ENCODE measurements at regions not wholly inside any gene's neighbourhood (a gene's known extent, or its start where the extent isn't known, plus 50 kb on each side); places are given as distances from the start of the nearest gene placed in this dataset.

DNA sequence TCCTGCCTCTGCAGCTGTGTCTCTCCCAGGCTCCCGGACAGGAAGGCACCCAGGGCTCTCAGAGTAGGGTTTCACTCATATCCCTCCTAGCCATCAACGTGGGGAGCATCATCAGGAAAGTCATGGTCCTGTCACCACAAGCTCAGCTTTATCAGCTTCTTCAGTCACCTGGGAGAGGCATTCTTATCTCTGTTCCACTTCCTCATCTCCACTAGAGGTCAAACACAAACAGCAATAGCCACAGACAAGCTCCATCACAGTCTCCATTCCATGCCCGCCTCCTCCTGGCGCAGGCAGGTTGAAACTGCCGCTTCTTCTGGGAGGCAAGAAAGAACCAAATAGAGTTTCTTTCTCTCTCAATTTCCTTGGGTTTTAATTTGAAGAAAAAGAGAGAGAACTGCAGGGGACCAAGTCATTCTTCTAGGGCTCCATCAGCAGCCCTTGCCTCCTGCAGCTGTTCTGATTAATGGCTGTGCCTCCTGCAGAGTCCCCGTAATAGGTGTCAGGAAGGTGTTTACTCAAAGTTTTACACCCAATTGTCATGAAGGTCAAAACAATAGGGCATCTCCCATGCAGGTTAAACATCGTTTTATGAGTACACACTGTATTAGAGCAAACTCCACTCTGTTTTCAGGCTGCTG lies 377.9 kb downstream of the TMEM182 start:
- H3K27me3 ChIP-seq: peaks cover 0 to 3% (median 0%) of the 10 kb centered on the region in 3 donors
- H3K9me3 ChIP-seq: peaks cover 0 to 5% (median 3%) of the 10 kb centered on the region in 4 donors
- no peak for DNase-seq
- no peaks in the 10 kb centered on the region for H3K4me1 ChIP-seq
- WGBS, 5 donors: 28 to 44% (median 35%) methylated on average over 7 of the region's 7 CpGs
- no peak overlapping the region for H3K27ac ChIP-seq
- no peak overlapping the region for H3K4me3 ChIP-seq
- H3K36me3 ChIP-seq: no peaks in the 10 kb centered on the region
- intact Hi-C loops (cut with DNase I; ENCODE audit: low total_unique reads): no loop called here
- TF ChIP-seq EP300 (IDR thresholded peaks at IDR 0.05) (no peak), POLR2AphosphoS5 (IDR thresholded peaks at IDR 0.05) (no peak), POLR2A (IDR thresholded peaks at IDR 0.05) (no peak)
- TF ChIP-seq, protein P1, sequence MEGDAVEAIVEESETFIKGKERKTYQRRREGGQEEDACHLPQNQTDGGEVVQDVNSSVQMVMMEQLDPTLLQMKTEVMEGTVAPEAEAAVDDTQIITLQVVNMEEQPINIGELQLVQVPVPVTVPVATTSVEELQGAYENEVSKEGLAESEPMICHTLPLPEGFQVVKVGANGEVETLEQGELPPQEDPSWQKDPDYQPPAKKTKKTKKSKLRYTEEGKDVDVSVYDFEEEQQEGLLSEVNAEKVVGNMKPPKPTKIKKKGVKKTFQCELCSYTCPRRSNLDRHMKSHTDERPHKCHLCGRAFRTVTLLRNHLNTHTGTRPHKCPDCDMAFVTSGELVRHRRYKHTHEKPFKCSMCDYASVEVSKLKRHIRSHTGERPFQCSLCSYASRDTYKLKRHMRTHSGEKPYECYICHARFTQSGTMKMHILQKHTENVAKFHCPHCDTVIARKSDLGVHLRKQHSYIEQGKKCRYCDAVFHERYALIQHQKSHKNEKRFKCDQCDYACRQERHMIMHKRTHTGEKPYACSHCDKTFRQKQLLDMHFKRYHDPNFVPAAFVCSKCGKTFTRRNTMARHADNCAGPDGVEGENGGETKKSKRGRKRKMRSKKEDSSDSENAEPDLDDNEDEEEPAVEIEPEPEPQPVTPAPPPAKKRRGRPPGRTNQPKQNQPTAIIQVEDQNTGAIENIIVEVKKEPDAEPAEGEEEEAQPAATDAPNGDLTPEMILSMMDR (IDR thresholded peaks at IDR 0.05): no peak

DNA sequence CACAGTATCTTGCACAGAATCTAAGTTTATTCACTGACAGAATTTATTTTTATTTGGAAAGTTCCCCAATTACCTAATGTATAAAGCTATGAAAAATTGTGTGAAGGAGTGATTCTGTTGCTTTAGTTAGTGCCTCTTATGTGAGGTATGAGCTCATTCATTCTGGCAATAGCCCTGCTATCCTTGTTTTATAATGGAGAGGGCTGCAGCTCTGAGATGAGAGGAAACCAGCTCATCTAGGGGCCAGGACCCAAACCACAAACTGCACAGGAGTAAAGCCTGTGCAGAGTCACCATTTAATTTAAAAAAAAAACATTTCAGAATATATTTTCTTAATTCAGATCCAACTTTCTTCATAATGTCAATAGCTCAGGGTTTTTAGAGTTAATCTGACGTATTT lies 383.0 kb downstream of the TMEM182 start:
- Histone ChIP-seq H3K27me3 (no peaks in the 10 kb centered on the region), H3K4me1 (no peaks in the 10 kb centered on the region), H3K9me3 (peaks cover 0 to 3% (median 0%) of the 10 kb centered on the region in 4 donors), H3K36me3 (no peaks in the 10 kb centered on the region), H3K4me3 (no peak overlapping the region), H3K27ac (no peak overlapping the region)
- intact Hi-C loops (cut with DNase I; ENCODE audit: low total_unique reads): no loop called here
- WGBS, 5 donors: 0 to 91% (median 84%) methylated on average over 1 of the region's 1 CpG
- DNase-seq: no peak
- TF ChIP-seq EP300 (IDR thresholded peaks at IDR 0.05): no peak

DNA sequence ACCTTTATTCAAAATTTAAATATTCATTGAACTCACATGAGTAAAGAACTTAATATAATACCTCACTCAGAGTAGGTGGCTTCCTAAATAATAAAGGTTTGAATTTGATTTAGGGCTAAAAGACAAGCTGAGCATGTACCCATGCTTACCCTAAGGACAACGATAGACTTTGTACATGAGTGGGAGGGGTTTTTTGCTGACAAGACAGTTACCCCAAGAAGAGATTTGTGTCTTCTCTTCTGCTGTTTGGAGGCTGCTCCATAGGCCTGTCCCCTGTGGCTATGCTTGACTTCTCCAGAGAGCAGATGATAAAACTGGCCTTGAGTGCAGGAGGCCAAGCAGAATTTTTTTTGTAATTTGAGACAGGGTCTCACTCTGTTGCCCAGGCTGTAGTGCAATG lies 383.9 kb downstream of the TMEM182 start:
- intact Hi-C loops (cut with DNase I; ENCODE audit: low total_unique reads): no loop called here
- 79 to 93% (median 88%) methylated on average over 1 of the region's 1 CpG for WGBS, 5 donors
- H3K27me3 ChIP-seq: no peaks in the 10 kb centered on the region
- TF ChIP-seq, protein P1 (IDR thresholded peaks at IDR 0.05): no peak
- TF ChIP-seq POLR2AphosphoS5 (IDR thresholded peaks at IDR 0.05) (no peak), POLR2A (IDR thresholded peaks at IDR 0.05) (no peak), EP300 (IDR thresholded peaks at IDR 0.05) (no peak)
- no peaks in the 10 kb centered on the region for H3K4me1 ChIP-seq
- no peak overlapping the region for H3K27ac ChIP-seq
- H3K36me3 ChIP-seq: no peaks in the 10 kb centered on the region
- H3K4me3 ChIP-seq: no peak overlapping the region
- peaks cover 0 to 3% (median 0%) of the 10 kb centered on the region in 4 donors for H3K9me3 ChIP-seq
- no peak for DNase-seq

DNA sequence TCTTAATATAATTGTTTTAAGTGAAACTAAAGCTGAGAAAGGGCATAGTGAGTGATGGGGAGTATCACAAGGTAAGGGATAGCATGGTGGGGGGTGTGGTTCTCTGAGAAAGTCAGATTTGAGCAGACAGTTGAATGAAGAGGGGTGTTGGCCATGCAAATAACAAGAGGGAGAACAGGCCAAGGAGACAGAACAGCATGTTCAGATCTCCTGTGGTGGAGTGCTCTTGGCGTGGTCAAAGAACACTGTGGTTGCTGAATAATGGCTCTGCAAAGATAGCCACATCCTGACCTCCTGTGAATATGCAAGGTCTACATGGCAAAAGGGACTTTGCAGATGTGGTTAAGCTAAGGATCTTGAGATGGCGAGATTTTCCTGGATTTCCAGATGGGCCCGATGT lies 389.2 kb downstream of the TMEM182 start:
- no peak for DNase-seq
- no peaks in the 10 kb centered on the region for H3K36me3 ChIP-seq
- H3K9me3 ChIP-seq: no peaks in the 10 kb centered on the region
- H3K27me3 ChIP-seq: no peaks in the 10 kb centered on the region
- no peak overlapping the region for H3K4me3 ChIP-seq
- no peak overlapping the region for H3K27ac ChIP-seq
- WGBS, 5 donors: 82 to 98% (median 90%) methylated on average over 3 of the region's 3 CpGs
- TF ChIP-seq POLR2AphosphoS5 (IDR thresholded peaks at IDR 0.05) (no peak), POLR2A (IDR thresholded peaks at IDR 0.05) (no peak), EP300 (IDR thresholded peaks at IDR 0.05) (no peak)
- TF ChIP-seq, protein P1 (IDR thresholded peaks at IDR 0.05): no peak
- intact Hi-C loops (cut with DNase I; ENCODE audit: low total_unique reads): no loop called here
- no peaks in the 10 kb centered on the region for H3K4me1 ChIP-seq

DNA sequence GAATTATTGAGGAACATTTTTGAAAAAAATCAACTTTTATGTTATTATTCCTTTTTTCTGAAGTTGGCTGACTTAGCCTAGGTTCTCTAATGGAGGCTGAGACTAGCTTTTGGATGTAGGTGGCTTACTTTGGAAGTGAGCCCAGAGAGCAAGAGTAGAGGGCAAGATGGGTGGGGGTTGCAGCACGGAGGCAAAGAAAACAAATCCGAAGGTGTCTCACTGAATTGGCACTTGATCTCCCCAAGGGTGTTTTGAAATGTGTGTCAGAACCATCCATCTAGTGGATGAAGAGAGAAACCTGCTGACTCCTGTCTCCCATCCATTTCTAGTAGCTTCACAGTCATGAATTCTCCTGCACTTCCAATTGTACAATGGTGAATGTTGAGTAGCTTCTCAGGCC lies 390.7 kb downstream of the TMEM182 start:
- no peaks in the 10 kb centered on the region for H3K4me1 ChIP-seq
- intact Hi-C loops (cut with DNase I; ENCODE audit: low total_unique reads): no loop called here
- WGBS, 5 donors: 55 to 70% (median 59%) methylated on average over 2 of the region's 2 CpGs
- no peaks in the 10 kb centered on the region for H3K9me3 ChIP-seq
- H3K27ac ChIP-seq: no peak overlapping the region
- no peak overlapping the region for H3K4me3 ChIP-seq
- H3K27me3 ChIP-seq: no peaks in the 10 kb centered on the region
- DNase-seq: no peak
- TF ChIP-seq, protein P1 (IDR thresholded peaks at IDR 0.05): no peak
- TF ChIP-seq POLR2AphosphoS5 (IDR thresholded peaks at IDR 0.05): no peak
- no peak for TF ChIP-seq EP300 (IDR thresholded peaks at IDR 0.05)
- no peak for TF ChIP-seq POLR2A (IDR thresholded peaks at IDR 0.05)
- H3K36me3 ChIP-seq: no peaks in the 10 kb centered on the region
